ENCODE measurements at regions not wholly inside any gene's neighbourhood (a gene's known extent, or its start where the extent isn't known, plus 50 kb on each side); places are given as distances from the start of the nearest gene placed in this dataset.
"Not testable (repeated sequence)": the region's sequence is repeated elsewhere in the genome, so short reads cannot be mapped to it uniquely, and the experiment has no call there.

- not testable (repeated sequence) for TF ChIP-seq CTCF (IDR thresholded peaks at IDR 0.05; ENCODE audit: low read depth, low read length, missing input control); SP1 (IDR thresholded peaks at IDR 0.05); NR2F2 (IDR thresholded peaks at IDR 0.05); RXRA (IDR thresholded peaks at IDR 0.05); HNF4G (IDR thresholded peaks at IDR 0.05); RAD21 (IDR thresholded peaks at IDR 0.05); JUND (IDR thresholded peaks at IDR 0.05)
Observed at GRCh38 chr14:105969026-105969425, 442.6 kb downstream of the TMEM121 start.
